ENCODE measurements at regions not wholly inside any gene's neighbourhood (a gene's known extent, or its start where the extent isn't known, plus 50 kb on each side); places are given as distances from the start of the nearest gene placed in this dataset.

DNA sequence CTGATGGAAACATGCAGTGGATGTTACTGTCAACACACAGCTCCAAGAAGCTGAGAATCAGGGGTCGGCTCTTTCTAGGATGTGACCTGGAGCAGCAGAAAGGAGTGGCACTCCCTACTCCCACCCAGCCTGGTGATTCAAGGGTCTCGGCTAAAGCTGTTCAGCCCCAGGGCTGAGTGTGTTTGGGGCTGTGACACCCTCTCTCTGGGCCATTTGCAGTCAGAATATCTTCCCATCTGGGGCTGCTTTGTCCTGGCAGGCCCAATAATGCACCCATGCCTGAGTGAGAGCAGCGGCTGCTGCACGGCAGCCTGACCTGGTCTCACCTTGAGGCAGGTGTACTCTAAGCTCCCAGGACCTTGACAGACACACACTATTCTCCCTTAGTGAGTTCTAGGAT is 52.5 kb upstream of the AJAP1 start:
- Histone ChIP-seq H3K27ac (ENCODE audit: insufficient read depth, low read length) (no peak overlapping the region), H4K91ac (ENCODE audit: insufficient read depth, low read depth, low read length) (no peak overlapping the region), H3K9me1 (ENCODE audit: insufficient read depth, low read length) (no peaks in the 10 kb centered on the region), H3K79me1 (ENCODE audit: low read depth in 1 of 2, low read length in 2 of 2) (no peaks in the 10 kb centered on the region), H3K4me3 (ENCODE audit: insufficient read depth, low read depth, low read length) (no peak overlapping the region), H2BK15ac (ENCODE audit: low read depth, low read length) (no peak overlapping the region), H4K5ac (ENCODE audit: low read depth, low read length) (no peak overlapping the region), H2AK9ac (replicated peaks; ENCODE audit: low read depth, low read length, poor library complexity) (no peak overlapping the region), H2AK5ac (ENCODE audit: low read depth, low read length) (no peak overlapping the region), H4K8ac (ENCODE audit: low read depth in 2 of 2, low read length in 2 of 2) (no peak overlapping the region), H3K23ac (ENCODE audit: low read depth, low read length) (no peak overlapping the region), H2BK20ac (ENCODE audit: low read depth, low read length) (no peak overlapping the region), H3K9ac (ENCODE audit: low read depth, low read length) (no peak overlapping the region), H3K4ac (ENCODE audit: low read depth, low read length) (no peak overlapping the region), H3K56ac (ENCODE audit: extremely low read depth, insufficient read depth, low read length) (no peak overlapping the region), H2AFZ (replicated peaks; ENCODE audit: low read length, poor library complexity) (no peak overlapping the region), H2BK120ac (ENCODE audit: low read depth, low read length) (no peak overlapping the region), H3K4me1 (ENCODE audit: control insufficient read depth, insufficient read depth, low read length) (no peaks in the 10 kb centered on the region), H4K20me1 (ENCODE audit: insufficient read depth, low read length) (no peaks in the 10 kb centered on the region), H3K4me2 (ENCODE audit: low read depth, low read length) (no peak overlapping the region), H3K9me3 (ENCODE audit: control insufficient read depth, insufficient read depth, low read length) (peaks cover 46% of the 10 kb centered on the region), H3K27me3 (ENCODE audit: control insufficient read depth, insufficient read depth, low read length) (no peaks in the 10 kb centered on the region), H2BK5ac (ENCODE audit: low read depth, low read length, poor library complexity, severe bottlenecking) (no peak overlapping the region), H3K14ac (replicated peaks; ENCODE audit: low read depth, low read length) (no peak overlapping the region), H3K18ac (ENCODE audit: low read depth, low read length) (no peak overlapping the region), H3K36me3 (ENCODE audit: control insufficient read depth, insufficient read depth, low read length) (no peaks in the 10 kb centered on the region)
- dilution Hi-C loops (cut with HindIII; ENCODE audit: low sequenced_read_pairs, unreplicated experiment), result no loop called here
- POLR2A ChIA-PET (ENCODE audit: unreplicated experiment), result no interaction called here
- intact Hi-C loops (cut with micrococcal nuclease), result no loop called here
- no TSS peak for BruUV-seq (replicated peaks)
- in situ Hi-C loops (cut with MboI; ENCODE audit: low sequenced_read_pairs), result no loop called here
- CTCF ChIA-PET, result no interaction called here
- TF ChIP-seq RAD21 (IDR thresholded peaks at IDR 0.05; ENCODE audit: low read length) (no peak), MAFK (IDR thresholded peaks at IDR 0.05; ENCODE audit: low read depth, low read length) (no peak), BHLHE40 (IDR thresholded peaks at IDR 0.05; ENCODE audit: low read depth, low read length) (no peak), RCOR1 (IDR thresholded peaks at IDR 0.05; ENCODE audit: insufficient replicate concordance, low read length) (no peak)
- WGBS, 2 experiments (ENCODE audit: extremely low coverage in 2 of 2, insufficient read length in 1 of 2), result no CpG with 5 or more reads among the region's 4 CpGs
- ATAC-seq (ENCODE audit: low read depth) (no peak), DNase-seq (no peak)
